ENCODE measurements at regions not wholly inside any gene's neighbourhood (a gene's known extent, or its start where the extent isn't known, plus 50 kb on each side); places are given as distances from the start of the nearest gene placed in this dataset.

DNA sequence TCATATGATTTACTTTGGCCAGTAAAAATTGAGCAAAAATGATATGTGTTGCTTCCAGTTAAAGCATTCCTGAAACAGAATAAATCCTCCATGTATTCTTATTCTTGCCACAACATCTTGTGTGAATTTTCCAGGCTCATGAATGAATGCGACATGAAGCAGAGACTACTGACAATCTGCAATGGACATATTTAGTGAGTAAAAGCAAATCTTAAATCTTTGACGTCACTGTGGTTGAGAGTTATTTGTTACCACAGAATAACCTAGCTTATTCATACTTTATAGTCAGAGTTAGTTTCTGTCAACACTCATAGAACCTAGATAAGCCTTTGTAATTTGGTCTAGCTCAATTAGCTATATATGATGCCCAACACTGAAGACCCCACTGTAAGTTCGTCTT is 1443.1 kb downstream of the PCDH9 start:
- TF ChIP-seq CTCF (IDR thresholded peaks at IDR 0.05; ENCODE audit: poor library complexity) (no peak), EZH2 (IDR thresholded peaks at IDR 0.05; ENCODE audit: borderline replicate concordance) (no peak), EZH2phosphoT487 (IDR thresholded peaks at IDR 0.05; ENCODE audit: low read depth, severe bottlenecking, unreplicated experiment) (no peak)

Data from hepatocyte (in vitro differentiated cells).